HG03103 (cell line): ENCODE measurements at regions not wholly inside any gene's neighbourhood (a gene's known extent, or its start where the extent isn't known, plus 50 kb on each side); places are given as distances from the start of the nearest gene placed in this dataset.
"Not testable (repeated sequence)": the region's sequence is repeated elsewhere in the genome, so short reads cannot be mapped to it uniquely, and the experiment has no call there.

Experiments used
- ATAC-seq: cut with Tn5 transposase; IDR thresholded peaks from one replicate; pipeline ENCODE4 v1.9.1; 2021; ENCODE audit warnings: low read depth; ENCODE audit not compliant: unreplicated experiment

DNA sequence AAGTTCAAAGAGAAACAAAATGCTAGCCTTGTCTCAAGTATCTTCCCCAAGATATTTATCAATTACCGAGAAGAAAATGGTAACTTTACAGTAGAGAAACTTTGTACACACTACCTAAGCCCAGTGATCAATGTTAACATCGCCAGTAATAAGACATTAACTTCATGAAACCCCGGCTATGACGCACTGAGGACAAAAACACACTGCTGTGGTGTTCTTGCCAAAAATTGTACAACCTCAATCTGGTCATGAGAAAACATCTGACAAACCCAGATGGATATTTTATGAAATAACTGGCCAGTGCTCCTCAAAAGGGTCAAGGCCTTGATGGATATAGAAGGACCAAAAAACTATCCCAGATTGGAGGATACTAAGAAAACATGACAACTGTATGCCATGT lies 85.5 kb upstream of the DTNBP1 start:
- ATAC-seq: no peak

DNA sequence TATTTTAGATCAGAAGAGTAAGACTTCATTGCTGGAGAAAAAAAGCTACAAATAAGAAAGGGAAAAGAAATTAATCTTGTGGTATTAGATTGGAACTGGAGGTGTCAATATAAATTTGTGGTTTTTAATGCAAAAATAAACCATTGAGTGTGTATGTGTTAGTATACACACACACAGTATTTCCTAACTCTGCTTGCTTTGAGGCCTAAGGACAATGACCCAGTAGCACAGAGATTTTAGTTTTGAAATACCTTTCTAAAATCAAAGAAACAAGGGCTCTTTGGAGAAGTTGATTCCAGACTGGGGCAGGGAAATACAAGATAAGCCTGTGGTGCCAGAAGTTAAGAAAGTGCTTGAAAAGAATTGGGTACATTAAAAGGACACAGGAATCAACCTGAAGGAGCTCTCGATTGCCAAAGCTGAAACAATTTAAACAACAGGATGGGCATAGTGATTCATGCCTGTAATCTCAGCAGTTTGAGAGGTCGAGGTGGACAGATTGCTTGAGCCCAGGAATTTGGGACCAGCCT lies 84.6 kb upstream of the DTNBP1 start:
- ATAC-seq: no peak

DNA sequence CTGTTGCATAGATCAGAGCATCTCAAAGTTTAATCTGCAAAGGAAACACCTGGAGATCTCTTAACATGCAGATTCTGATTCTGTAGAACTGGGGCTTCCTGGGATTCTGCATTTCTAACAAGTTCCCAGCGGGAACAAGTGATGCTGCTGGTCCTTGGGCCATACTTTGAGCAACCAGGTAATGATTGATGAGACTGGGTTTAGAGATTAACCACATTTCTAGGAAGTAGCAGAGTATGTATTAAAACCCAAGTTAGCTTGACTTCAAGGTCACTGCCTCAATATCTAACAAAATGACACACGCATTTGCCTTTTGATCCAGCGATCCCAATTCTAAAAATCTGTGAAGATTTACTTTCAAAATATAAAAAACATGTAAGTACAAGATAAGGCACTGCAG lies 83.0 kb upstream of the DTNBP1 start:
- no peak for ATAC-seq

DNA sequence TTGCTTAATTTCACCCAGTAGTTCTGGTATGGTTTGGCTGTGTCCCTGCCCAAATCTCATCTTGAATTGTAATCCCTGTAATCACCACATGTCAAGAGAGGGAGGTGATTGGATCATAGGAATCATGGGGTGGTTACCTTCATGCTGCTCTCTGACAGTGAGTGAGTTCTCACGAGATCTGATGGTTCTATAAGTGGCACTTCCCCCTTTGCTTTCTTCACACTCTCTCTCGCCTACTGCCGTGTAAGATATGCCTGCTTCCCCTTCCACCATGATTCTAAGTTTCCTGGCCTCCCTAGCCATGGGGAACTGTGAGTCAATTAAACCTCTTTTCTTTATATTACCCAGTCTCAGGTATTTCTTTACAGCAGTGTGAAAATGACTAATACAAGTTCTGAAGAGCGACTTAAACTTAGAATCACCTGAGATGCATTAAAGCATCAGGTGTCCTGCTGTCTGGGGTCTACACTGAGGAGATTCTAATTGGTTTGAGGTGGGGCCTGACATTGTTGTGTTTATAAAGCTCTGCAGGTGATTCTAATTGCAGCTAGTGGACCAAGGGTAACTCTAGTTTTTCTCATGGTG lies 82.1 kb upstream of the DTNBP1 start:
- ATAC-seq: no peak

DNA sequence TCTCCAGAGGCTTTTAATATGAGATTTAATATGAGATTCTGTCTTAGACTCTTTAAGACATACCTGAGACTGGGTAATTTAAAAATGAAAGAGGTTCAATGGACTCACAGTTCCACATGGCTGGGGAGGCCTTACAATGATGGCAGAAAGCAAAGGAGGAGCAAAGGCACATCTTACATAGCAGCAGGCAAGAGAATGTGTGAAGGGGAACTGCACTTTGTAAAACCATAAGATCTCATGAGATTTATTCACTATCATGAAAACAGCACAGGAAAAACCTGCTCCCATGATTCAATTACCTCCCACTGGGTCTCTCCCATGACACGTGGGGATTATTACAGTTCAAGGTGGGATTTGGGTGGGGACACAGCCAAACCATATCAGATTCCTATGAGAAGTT lies 79.2 kb upstream of the DTNBP1 start:
- ATAC-seq: not testable (repeated sequence)

DNA sequence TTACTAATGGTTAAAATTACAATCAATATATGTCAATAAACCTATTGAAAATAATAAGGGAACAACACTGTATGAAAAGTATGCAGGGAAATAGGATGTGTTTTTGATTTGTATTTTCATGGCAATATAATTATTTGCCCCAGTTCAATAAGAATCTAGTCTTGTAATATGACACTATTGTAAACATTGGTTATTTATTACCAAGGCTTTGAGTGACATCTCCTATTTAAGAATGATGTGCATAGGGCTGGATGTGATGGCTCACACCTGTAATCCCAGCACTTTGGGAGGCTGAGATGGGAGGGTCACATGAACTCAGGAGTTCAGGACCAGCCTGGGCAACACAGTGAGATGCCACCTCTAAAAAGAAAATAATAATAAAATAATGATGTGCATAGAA lies 78.6 kb upstream of the DTNBP1 start:
- no peak for ATAC-seq

DNA sequence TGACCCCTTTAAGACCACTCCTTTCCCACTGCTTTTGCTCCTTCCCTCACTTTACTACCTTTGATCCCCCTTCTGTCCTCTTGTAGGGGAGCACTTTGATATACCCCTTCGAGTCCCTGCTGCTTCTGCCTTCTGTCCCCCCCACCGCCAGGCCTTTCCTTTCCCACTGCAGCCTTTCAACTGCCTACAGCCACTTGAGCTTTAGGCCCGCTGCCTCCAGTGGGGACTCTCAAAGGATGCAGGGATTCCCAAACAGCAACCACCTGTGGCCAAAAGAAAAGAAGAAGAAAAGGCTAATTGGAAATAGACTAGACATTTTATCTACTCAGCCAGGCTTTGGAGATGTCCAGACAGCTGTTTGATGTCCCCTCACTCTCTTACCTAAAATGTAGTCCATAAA lies 77.0 kb upstream of the DTNBP1 start:
- ATAC-seq: no peak

DNA sequence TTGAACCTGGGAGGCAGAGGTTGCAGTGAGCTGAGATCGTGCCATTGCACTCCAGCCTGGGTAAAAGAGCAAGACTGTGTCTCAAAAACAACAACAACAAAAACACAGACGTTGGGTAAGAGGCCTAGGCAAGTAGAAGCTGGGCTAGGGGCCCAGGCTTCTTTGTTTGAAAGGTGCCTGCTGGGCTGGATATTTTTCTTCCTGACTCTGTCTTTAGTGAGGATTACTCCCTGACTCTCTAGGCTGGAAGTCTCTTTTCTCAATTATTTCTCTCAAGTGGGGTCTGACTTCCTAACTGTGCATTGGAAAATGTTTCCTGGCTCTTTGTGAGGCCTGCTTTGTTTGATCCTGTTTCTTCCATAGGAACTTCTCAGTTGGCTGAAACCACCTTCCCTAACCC lies 76.5 kb upstream of the DTNBP1 start:
- no peak for ATAC-seq

DNA sequence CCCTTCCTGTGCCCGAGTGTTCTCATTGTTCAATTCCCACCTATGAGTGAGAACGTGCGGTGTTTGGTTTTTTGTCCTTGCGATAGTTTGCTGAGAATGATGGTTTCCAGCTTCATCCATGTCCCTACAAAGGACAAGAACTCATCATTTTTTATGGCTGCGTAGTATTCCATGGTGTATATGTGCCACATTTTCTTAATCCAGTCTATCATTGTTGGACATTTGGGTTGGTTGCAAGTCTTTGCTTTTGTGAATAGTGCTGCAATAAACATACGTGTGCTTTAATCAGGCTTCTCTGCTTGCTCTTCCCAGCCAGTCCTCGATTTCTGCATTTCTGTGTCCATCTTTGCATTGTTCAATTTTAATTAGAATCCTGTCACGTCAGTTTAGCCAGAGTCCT lies 75.4 kb upstream of the DTNBP1 start:
- not testable (repeated sequence) for ATAC-seq

DNA sequence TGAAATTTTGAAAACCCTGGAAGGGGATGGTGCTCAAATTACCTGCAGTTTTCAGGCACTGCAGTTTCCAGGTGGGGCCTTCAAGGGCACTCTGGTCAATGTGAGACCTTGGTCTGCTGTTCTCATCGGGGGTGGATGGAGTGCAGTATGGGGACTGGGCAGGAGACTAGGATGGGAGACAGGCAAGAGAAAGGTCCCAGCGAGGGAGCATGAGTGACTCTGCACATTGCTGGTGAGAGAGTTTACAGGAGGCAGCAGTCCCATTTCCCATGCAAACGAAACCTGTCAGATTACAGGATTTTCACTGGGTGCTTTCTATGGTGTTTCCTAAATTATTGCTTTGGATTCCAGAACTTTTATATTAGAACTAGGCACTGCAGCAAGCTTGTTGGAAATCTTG lies 73.5 kb upstream of the DTNBP1 start:
- ATAC-seq: no peak

DNA sequence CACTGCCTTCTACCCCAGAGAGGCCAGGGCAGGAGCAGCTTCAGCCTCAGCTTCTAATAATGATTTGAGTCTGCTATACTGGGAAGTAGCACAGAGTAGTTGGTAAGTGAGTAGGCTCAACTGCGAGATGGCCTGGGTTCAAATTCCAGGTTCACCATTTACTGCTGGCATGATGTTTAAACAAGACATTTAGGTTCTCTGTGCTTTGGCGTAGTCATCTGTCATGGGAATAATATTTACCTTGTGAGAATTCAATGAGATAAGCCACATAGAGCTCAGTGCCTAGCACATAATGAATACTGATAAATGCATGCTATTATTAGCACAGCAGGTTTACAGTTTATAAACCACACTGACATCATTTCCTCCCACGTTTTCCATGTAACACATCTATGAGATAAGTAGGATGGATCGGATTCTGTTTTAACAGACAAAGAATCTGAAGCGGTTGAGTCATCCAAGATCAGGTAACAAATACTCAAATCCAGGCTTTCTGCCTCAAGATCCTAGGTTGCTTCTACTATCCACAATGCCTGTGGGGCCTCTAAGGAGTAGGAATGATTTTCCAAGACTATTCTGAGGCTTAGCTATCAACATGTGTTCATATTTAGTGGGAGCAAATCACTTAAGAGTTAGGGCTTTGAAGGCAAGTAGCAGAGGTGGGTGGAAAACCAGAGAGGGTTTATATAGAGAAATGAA lies 72.9 kb upstream of the DTNBP1 start:
- ATAC-seq: no peak

DNA sequence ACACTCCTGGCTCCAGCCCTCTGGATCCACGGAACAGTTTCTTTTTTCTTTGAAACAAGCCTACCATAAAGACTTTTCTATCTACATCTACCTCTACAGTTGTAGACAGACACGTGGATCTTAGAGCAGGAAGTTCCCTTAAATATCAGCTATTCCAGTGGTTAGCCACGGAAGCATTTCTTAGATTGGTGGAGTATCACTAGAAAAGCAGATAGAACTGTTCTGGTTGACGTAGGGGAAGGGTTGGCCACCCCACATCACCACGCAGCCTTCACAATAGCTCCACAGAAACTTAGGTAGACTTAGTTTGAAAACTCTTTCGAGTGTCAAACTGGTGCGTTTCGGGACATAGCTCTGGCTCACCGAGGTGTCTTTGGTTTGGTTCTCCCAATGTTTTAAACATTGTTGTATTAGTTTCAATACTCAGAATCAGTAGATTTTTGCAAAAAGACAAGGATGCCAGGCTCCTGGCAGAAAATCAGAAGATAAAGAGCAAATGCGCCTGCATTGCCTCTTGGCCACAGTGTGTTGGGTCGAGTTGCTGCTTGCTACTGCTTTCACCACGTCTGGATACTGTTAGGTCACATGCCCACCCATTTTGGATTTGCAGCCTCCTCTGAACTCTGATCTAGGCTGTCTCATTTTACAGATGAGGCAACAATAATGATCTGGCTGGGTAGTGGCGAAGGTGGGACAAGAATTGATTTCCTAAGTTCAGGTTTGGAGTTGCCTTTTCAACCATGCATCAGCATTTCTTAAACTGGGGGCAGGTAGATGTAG lies 71.5 kb upstream of the DTNBP1 start:
- ATAC-seq: no peak

DNA sequence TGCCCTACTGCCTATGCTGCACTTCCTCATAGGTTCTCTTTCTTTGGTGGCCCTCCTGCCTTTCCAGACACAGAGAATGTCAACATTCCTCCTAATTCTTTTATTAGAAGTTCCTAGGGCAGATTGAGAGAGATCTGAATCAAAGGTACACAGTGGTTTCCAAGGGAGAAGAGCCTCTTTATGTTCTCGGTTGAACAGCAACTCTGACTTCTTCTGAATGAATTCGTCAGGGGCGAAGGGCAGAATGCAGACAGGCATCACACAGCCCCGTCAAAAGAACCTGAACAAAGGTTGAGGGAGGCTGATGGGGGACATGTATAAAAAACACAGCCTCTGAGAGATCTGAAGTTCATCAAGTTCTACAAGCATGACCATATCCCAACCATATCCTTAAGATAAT lies 68.1 kb upstream of the DTNBP1 start:
- ATAC-seq: no peak

DNA sequence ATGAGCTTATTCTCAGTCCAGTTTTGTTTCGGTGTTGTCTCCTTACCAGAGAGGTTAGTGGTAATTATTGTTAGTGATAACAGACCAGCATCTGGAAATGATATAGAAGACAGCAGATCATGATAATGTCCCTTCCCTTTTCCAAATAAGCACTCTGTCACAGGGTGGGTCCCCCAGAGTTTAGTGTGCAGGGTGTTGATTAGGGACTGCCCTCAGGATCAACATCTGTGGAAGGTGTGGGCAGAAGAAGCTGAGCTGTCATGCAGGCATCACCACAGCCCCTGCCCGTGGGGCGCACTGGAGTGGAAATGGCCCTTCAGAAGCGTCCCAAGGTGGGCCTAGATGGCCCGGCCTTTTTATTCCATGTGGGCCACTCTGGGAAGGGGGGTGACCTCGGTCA lies 67.6 kb upstream of the DTNBP1 start:
- no peak for ATAC-seq

DNA sequence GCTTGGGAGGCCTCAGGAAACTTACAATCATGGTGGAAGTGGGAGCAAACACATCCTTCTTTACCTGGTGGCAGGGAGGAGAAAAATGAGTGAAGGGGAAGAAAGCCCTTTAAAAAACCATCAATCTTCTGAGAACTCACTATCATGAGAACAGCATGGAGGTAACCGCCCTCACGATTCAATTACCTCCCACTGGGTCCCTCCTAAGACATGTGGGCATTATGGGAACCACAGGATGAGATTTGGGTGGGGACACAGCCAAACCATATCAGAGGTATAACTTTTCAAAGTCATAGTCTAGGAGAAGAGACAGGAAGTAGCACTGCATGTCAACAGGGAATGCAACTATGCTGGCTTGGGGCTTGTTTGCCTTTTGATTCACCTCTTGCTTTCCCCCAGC lies 59.9 kb upstream of the DTNBP1 start:
- ATAC-seq: no peak

DNA sequence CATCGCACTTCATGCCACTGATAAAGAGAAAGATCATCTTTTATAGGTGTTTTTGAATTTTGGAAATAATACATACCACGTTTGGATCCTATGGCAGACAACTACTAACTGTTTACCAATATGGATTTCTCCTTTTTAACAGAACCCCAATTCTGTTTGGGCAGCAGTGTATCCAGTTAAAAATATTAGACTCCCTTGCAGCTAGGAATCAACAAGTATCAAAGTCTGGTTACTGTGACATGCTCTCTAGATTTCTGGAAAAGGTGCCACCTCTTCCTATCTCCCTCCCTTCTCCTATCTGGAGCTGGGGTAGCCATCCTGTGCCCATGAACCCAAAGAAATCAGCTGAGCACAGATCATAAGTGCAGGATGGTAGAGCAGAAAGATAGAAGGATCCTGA lies 54.1 kb upstream of the DTNBP1 start:
- ATAC-seq: no peak

DNA sequence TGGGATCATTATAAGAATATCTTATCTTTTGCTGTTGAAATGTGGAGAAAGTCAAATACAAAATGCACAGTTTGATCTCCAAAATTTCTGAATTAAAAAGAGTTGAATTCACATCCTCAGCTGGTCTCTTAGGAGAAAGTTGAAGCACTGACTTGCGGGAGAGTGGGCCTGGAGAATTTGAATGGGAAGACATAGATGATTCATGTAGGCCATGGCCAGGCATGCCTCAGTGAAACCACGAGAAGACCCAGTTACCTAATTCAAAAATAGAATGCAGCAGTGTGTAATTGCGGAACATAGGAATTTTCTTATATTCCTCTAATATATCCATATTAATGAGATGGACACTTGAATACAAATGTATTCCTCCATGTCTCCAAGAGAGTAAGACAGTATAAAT lies 53.0 kb upstream of the DTNBP1 start:
- ATAC-seq: no peak

DNA sequence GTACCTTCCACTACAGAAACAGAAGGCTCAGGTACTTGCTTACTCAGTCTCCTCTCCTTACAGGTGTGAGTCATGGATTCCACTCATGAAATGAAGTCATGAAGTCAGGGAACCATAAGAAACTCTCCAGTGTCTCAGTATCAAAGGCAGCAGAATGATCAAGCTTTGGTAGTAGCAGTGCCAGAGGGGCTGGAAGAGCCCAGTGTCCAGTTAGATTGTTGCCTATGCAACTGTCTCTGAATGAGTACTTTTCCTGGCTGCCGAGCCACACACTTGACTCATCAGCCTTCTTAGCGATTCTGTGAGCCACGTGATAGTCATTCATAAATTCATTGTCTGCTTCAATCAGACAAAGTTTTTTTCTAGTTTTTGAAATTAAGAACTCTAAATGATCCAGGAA lies 52.2 kb upstream of the DTNBP1 start:
- ATAC-seq: no peak

DNA sequence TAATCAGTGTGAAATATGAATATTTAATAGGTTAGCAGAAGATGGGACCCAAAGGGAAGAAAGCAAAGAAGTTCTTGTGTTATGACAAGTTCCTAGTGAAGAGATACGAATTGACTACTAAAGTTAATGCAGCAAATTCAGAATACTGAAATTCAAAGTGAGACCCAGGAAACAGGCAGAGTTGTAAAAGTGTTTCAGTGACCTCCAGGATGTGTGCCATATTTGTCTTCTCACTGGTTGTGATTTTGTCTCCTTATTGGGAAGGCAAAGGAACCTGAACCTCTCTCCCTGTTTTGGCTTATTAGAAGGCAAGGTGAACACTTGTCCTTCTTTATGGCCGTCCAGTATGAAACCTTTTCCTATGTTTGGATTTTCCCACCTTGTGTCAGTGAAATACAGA lies 51.8 kb upstream of the DTNBP1 start:
- no peak for ATAC-seq

DNA sequence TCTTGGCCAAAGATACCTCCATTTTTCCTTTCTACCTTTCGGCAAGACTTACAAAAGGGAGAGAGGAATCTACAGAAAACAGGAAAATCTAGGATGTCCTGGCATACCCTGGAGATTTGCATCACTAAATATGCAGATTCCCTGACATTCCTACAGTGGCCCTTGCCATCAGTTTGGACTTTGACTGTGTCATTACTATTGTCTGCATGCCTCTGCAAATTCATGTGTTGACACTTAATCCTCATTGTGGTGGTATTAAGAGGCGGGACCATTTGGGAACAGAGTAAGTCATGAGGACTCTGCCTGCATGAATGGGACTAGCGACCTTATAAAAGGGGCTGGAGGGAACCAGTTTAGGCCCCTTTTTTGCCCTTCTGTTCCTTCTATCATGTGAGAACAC lies 50.5 kb upstream of the DTNBP1 start:
- ATAC-seq: no peak

DNA sequence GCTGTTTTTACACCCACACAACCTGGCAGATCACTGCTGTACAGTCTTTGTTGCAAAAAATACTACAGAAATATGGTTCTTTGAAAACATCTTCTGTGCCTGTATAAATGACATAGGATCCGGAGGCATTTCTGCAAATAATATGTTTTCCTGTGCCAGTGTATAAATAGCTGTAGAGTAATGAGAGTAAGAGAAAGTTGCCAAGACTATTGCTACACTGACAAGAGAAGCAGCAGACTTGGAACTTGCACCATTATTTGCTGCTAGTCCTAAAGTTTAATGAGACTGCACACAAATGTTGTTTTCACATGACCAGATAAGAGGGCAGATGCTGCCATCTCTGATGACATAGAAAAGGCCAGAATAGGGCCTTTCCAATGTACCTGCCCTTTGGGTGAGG lies 50.0 kb upstream of the DTNBP1 start:
- ATAC-seq: no peak
